ENCODE measurements at regions not wholly inside any gene's neighbourhood (a gene's known extent, or its start where the extent isn't known, plus 50 kb on each side); places are given as distances from the start of the nearest gene placed in this dataset.

- H3K4me1 ChIP-seq = peaks cover 1% of the 10 kb centered on the region
- H3K36me3 Mint-ChIP-seq = no peaks in the 10 kb centered on the region
- no peaks in the 10 kb centered on the region for H4K20me1 ChIP-seq (ENCODE audit: low read depth)
- H3K4me3 Mint-ChIP-seq = no peak overlapping the region
- H3K4me3 ChIP-seq = no peak overlapping the region
- no peak overlapping the region for H3K9ac ChIP-seq
- no peak overlapping the region for H3K27ac ChIP-seq
- no peak for DNase-seq (ENCODE audit: low spot score)
- H3K9me3 Mint-ChIP-seq = no peaks in the 10 kb centered on the region
- no peak overlapping the region for H2AFZ ChIP-seq (replicated peaks)
- peaks cover 2% of the 10 kb centered on the region for H3K27me3 Mint-ChIP-seq (ENCODE audit: insufficient read depth, low read depth)
- TF ChIP-seq EZH2phosphoT487 (IDR thresholded peaks at IDR 0.05) = no peak
- no peak for TF ChIP-seq CTCF (IDR thresholded peaks at IDR 0.05)
- no peak for TF ChIP-seq EZH2 (IDR thresholded peaks at IDR 0.05)
- no peaks in the 10 kb centered on the region for H3K9me3 ChIP-seq (ENCODE audit: low read depth)
- H3K27me3 ChIP-seq = no peaks in the 10 kb centered on the region
- H3K4me2 ChIP-seq = no peak overlapping the region
- H3F3A ChIP-seq (ENCODE audit: low read depth) = no peaks in the 10 kb centered on the region
- H3K36me3 ChIP-seq = no peaks in the 10 kb centered on the region
- no peaks in the 10 kb centered on the region for H3K79me2 ChIP-seq (ENCODE audit: low read depth)
- peaks cover 10% of the 10 kb centered on the region for H3K4me1 Mint-ChIP-seq
- H3K27ac Mint-ChIP-seq = no peak overlapping the region
Measured at GRCh38 chr15:70280781-70281180, 183.1 kb upstream of the TLE3 start.

GRCh38 chr15:70279096-70279495, 181.4 kb upstream of the TLE3 start:
- Histone ChIP-seq H3K36me3 (no peaks in the 10 kb centered on the region), H4K20me1 (ENCODE audit: low read depth) (no peaks in the 10 kb centered on the region), H3K4me2 (no peak overlapping the region), H2AFZ (replicated peaks) (no peak overlapping the region), H3K4me1 (no peaks in the 10 kb centered on the region), H3K9me3 (ENCODE audit: low read depth) (no peaks in the 10 kb centered on the region), H3F3A (ENCODE audit: low read depth) (no peaks in the 10 kb centered on the region), H3K79me2 (ENCODE audit: low read depth) (no peaks in the 10 kb centered on the region), H3K9ac (no peak overlapping the region), H3K27me3 (no peaks in the 10 kb centered on the region), H3K27ac (no peak overlapping the region), H3K4me3 (no peak overlapping the region)
- H3K27ac Mint-ChIP-seq = no peak overlapping the region
- no peaks in the 10 kb centered on the region for H3K9me3 Mint-ChIP-seq
- no peak for DNase-seq (ENCODE audit: low spot score)
- peaks cover 4% of the 10 kb centered on the region for H3K27me3 Mint-ChIP-seq (ENCODE audit: insufficient read depth, low read depth)
- no peak for TF ChIP-seq EZH2 (IDR thresholded peaks at IDR 0.05)
- no peak for TF ChIP-seq CTCF (IDR thresholded peaks at IDR 0.05)
- no peak for TF ChIP-seq EZH2phosphoT487 (IDR thresholded peaks at IDR 0.05)
- no peak overlapping the region for H3K4me3 Mint-ChIP-seq
- H3K36me3 Mint-ChIP-seq = no peaks in the 10 kb centered on the region
- peaks cover 11% of the 10 kb centered on the region for H3K4me1 Mint-ChIP-seq

- Mint-ChIP-seq H3K4me1 (peaks cover 14% of the 10 kb centered on the region), H3K27ac (no peak overlapping the region), H3K4me3 (no peak overlapping the region), H3K9me3 (no peaks in the 10 kb centered on the region), H3K36me3 (no peaks in the 10 kb centered on the region), H3K27me3 (ENCODE audit: insufficient read depth, low read depth) (peaks cover 4% of the 10 kb centered on the region)
- Histone ChIP-seq H3K9ac (no peak overlapping the region), H4K20me1 (ENCODE audit: low read depth) (no peaks in the 10 kb centered on the region), H3K27ac (no peak overlapping the region), H3K36me3 (no peaks in the 10 kb centered on the region), H3K4me2 (no peak overlapping the region), H3K9me3 (ENCODE audit: low read depth) (no peaks in the 10 kb centered on the region), H3F3A (ENCODE audit: low read depth) (no peaks in the 10 kb centered on the region), H3K4me1 (no peaks in the 10 kb centered on the region), H3K27me3 (no peaks in the 10 kb centered on the region), H3K4me3 (no peak overlapping the region), H3K79me2 (ENCODE audit: low read depth) (no peaks in the 10 kb centered on the region), H2AFZ (replicated peaks) (no peak overlapping the region)
- TF ChIP-seq CTCF (IDR thresholded peaks at IDR 0.05) (no peak), EZH2phosphoT487 (IDR thresholded peaks at IDR 0.05) (no peak), EZH2 (IDR thresholded peaks at IDR 0.05) (no peak)
- DNase-seq (ENCODE audit: low spot score) = no peak
Measured at GRCh38 chr15:70278644-70279043, 180.9 kb upstream of the TLE3 start.
